ENCODE measurements at regions not wholly inside any gene's neighbourhood (a gene's known extent, or its start where the extent isn't known, plus 50 kb on each side); places are given as distances from the start of the nearest gene placed in this dataset.

- TF ChIP-seq, protein P1, sequence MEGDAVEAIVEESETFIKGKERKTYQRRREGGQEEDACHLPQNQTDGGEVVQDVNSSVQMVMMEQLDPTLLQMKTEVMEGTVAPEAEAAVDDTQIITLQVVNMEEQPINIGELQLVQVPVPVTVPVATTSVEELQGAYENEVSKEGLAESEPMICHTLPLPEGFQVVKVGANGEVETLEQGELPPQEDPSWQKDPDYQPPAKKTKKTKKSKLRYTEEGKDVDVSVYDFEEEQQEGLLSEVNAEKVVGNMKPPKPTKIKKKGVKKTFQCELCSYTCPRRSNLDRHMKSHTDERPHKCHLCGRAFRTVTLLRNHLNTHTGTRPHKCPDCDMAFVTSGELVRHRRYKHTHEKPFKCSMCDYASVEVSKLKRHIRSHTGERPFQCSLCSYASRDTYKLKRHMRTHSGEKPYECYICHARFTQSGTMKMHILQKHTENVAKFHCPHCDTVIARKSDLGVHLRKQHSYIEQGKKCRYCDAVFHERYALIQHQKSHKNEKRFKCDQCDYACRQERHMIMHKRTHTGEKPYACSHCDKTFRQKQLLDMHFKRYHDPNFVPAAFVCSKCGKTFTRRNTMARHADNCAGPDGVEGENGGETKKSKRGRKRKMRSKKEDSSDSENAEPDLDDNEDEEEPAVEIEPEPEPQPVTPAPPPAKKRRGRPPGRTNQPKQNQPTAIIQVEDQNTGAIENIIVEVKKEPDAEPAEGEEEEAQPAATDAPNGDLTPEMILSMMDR (conservative IDR thresholded peaks at IDR 0.05; ENCODE audit: low read depth, low read length), result no peak
- H3K4me3 ChIP-seq (ENCODE audit: low read depth, low read length), result no peak overlapping the region
- no peak for DNase-seq (ENCODE audit: low read depth)
These were observed 323.4 kb upstream of the PKDCC start for GRCh38 chr2:41724465-41724864.

DNA sequence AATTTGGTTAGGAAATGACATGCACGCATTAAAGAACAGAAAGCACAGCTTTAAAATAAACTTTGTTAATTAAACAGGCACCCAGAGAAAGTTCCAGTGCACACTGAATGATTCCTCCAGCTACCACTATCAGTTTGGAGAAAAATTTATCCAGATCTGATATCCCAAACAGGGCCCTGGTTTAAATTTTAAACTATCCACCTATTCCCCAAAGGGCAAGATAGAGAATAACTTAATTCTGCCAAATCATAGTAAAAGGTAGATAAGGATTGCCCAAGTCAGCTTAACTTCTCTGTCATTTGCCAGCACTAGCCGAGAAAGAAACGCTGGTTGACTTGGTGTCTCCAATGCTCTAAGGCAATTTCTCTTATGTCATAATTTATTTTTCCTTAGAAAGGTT lies 321.9 kb upstream of the PKDCC start:
- no peak for DNase-seq (ENCODE audit: low read depth)
- TF ChIP-seq, protein P1 (conservative IDR thresholded peaks at IDR 0.05; ENCODE audit: low read depth, low read length), result no peak
- no peak overlapping the region for H3K4me3 ChIP-seq (ENCODE audit: low read depth, low read length)

GRCh38 chr2:41726364-41726763 lies 321.5 kb upstream of the PKDCC start:
- TF ChIP-seq, protein P1 (conservative IDR thresholded peaks at IDR 0.05; ENCODE audit: low read depth, low read length), result no peak

GRCh38 chr2:41727152-41727551 lies 320.7 kb upstream of the PKDCC start:
- no peak for DNase-seq (ENCODE audit: low read depth)
- TF ChIP-seq, protein P1 (conservative IDR thresholded peaks at IDR 0.05; ENCODE audit: low read depth, low read length), result no peak
- H3K4me3 ChIP-seq (ENCODE audit: low read depth, low read length), result no peak overlapping the region

More at GRCh38 chr2:41726364-41726763, 321.5 kb upstream of the PKDCC start:
- H3K4me3 ChIP-seq (ENCODE audit: low read depth, low read length), result no peak overlapping the region
- DNase-seq (ENCODE audit: low read depth), result no peak

DNA sequence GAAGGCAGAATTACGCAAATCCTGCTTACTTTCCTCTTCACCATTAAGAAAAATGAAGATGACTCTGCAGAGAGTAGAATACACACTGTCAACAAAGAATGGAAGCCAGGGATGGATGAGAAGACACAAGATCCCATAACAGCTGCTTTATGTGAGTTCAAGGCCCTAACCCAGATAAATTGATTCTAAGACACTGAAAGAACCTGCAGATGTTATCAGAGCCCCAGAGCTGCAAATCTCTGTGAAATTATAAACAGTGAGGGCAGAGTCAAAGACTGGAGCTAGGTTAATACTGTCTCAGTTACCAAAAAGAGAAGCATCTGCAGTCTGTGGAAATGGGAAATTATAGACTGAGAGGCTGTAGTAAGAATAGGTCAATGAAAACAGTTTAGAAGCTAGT lies 320.1 kb upstream of the PKDCC start:
- H3K4me3 ChIP-seq (ENCODE audit: low read depth, low read length), result no peak overlapping the region
- TF ChIP-seq, protein P1 (conservative IDR thresholded peaks at IDR 0.05; ENCODE audit: low read depth, low read length), result no peak
- DNase-seq (ENCODE audit: low read depth), result no peak

DNA sequence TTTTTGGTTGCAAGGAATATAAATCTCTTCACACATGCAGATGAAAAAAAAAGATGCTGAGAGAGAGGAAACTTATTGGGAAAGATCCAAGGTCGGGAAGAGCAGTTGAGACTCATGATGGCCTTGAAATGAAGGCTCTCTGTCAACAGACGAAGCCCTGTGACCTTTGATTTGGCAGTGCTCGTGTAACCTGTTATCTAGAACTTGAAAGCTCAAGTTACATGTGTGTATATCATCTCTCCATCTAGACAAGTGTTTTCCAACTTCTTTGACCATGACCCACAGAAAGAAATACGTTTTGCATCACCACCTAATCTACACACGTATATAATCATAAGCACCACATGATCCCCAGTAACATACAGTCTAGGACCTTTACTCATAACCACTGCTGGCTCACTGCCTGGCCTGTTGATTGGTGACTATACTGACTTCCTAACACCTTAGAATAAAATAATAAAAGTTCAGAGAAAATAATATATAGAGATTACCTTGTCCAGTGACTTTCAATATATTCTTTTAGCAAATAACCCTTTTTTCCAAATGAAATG lies 319.0 kb upstream of the PKDCC start:
- TF ChIP-seq, protein P1 (conservative IDR thresholded peaks at IDR 0.05; ENCODE audit: low read depth, low read length), result no peak
- DNase-seq (ENCODE audit: low read depth), result no peak
- H3K4me3 ChIP-seq (ENCODE audit: low read depth, low read length), result no peak overlapping the region

GRCh38 chr2:41729800-41730364 lies 317.9 kb upstream of the PKDCC start:
- TF ChIP-seq, protein P1 (conservative IDR thresholded peaks at IDR 0.05; ENCODE audit: low read depth, low read length), result no peak

More at GRCh38 chr2:41729800-41730364, 317.9 kb upstream of the PKDCC start:
- H3K4me3 ChIP-seq (ENCODE audit: low read depth, low read length), result no peak overlapping the region
- no peak for DNase-seq (ENCODE audit: low read depth)

Measured in epithelial cell of proximal tubule (primary cell).